ENCODE measurements at regions not wholly inside any gene's neighbourhood (a gene's known extent, or its start where the extent isn't known, plus 50 kb on each side); places are given as distances from the start of the nearest gene placed in this dataset.

GRCh38 chr3:177725165-177725564, 527.9 kb upstream of the TBL1XR1 start:
- no peak for ATAC-seq
- TF ChIP-seq TOX (CRISPR knock-in tag; IDR thresholded peaks at IDR 0.05; ENCODE audit: borderline replicate concordance) = no peak
- no peak for TF ChIP-seq CSRNP3 (CRISPR knock-in tag; IDR thresholded peaks at IDR 0.05)
- no peak for TF ChIP-seq ESRRG (CRISPR knock-in tag; IDR thresholded peaks at IDR 0.05)
- no peak for TF ChIP-seq CSDC2 (CRISPR knock-in tag; IDR thresholded peaks at IDR 0.05)
- no peak for TF ChIP-seq PATZ1 (CRISPR knock-in tag; IDR thresholded peaks at IDR 0.05; ENCODE audit: borderline replicate concordance)
- TF ChIP-seq BACH2 (CRISPR knock-in tag; IDR thresholded peaks at IDR 0.05; ENCODE audit: borderline replicate concordance) = no peak
- no peak for TF ChIP-seq ZNF70 (CRISPR knock-in tag; IDR thresholded peaks at IDR 0.05)
- no peak for TF ChIP-seq ZNF565 (CRISPR knock-in tag; conservative IDR thresholded peaks at IDR 0.05; ENCODE audit: low read depth)
- TF ChIP-seq TCF4 (CRISPR knock-in tag; IDR thresholded peaks at IDR 0.05; ENCODE audit: borderline replicate concordance) = no peak
- TF ChIP-seq ARNTL (CRISPR knock-in tag; IDR thresholded peaks at IDR 0.05; ENCODE audit: borderline replicate concordance, low read depth) = no peak
- no peak for TF ChIP-seq SNAI2 (CRISPR knock-in tag; IDR thresholded peaks at IDR 0.05)
- no peak for TF ChIP-seq GLIS3 (CRISPR knock-in tag; IDR thresholded peaks at IDR 0.05)
- TF ChIP-seq ZC3H10 (CRISPR knock-in tag; IDR thresholded peaks at IDR 0.05) = no peak
- TF ChIP-seq CREB5 (CRISPR knock-in tag; IDR thresholded peaks at IDR 0.05; ENCODE audit: low read depth) = no peak
- no peak for TF ChIP-seq RARB (CRISPR knock-in tag; IDR thresholded peaks at IDR 0.05)
- TF ChIP-seq TSHZ2 (CRISPR knock-in tag; IDR thresholded peaks at IDR 0.05) = no peak
- no peak for TF ChIP-seq ZNF8 (CRISPR knock-in tag; IDR thresholded peaks at IDR 0.05)
- TF ChIP-seq ZFP3 (CRISPR knock-in tag; IDR thresholded peaks at IDR 0.05) = no peak
- no peak for TF ChIP-seq ZFP30 (CRISPR knock-in tag; IDR thresholded peaks at IDR 0.05)

- TF ChIP-seq PPARA (CRISPR knock-in tag; IDR thresholded peaks at IDR 0.05; ENCODE audit: borderline replicate concordance) (no peak), OSR1 (CRISPR knock-in tag; IDR thresholded peaks at IDR 0.05) (no peak), ZFP3 (CRISPR knock-in tag; IDR thresholded peaks at IDR 0.05) (no peak), CSRNP3 (CRISPR knock-in tag; IDR thresholded peaks at IDR 0.05) (no peak), ZNF8 (CRISPR knock-in tag; IDR thresholded peaks at IDR 0.05) (no peak)
- no peak for ATAC-seq
Observed at GRCh38 chr3:177726807-177727206, 529.5 kb upstream of the TBL1XR1 start.

- ATAC-seq = peak; percentile 81
- TF ChIP-seq ZNF8 (CRISPR knock-in tag; IDR thresholded peaks at IDR 0.05) (no peak), ISL1 (CRISPR knock-in tag; IDR thresholded peaks at IDR 0.05) (peak; percentile 58), BACH2 (CRISPR knock-in tag; IDR thresholded peaks at IDR 0.05; ENCODE audit: borderline replicate concordance) (no peak), ZC3H10 (CRISPR knock-in tag; IDR thresholded peaks at IDR 0.05) (no peak), SNAI2 (CRISPR knock-in tag; IDR thresholded peaks at IDR 0.05) (no peak), ARNTL (CRISPR knock-in tag; IDR thresholded peaks at IDR 0.05; ENCODE audit: borderline replicate concordance, low read depth) (no peak), PPARA (CRISPR knock-in tag; IDR thresholded peaks at IDR 0.05; ENCODE audit: borderline replicate concordance) (no peak), CSDC2 (CRISPR knock-in tag; IDR thresholded peaks at IDR 0.05) (no peak), ZFP3 (CRISPR knock-in tag; IDR thresholded peaks at IDR 0.05) (peak; percentile 57; the same call in 1 of the 2 replicates), ZNF70 (CRISPR knock-in tag; IDR thresholded peaks at IDR 0.05) (no peak), GLIS3 (CRISPR knock-in tag; IDR thresholded peaks at IDR 0.05) (0 out of 2 replicates have a peak, but pooled peaks have one; percentile 48), PATZ1 (CRISPR knock-in tag; IDR thresholded peaks at IDR 0.05; ENCODE audit: borderline replicate concordance) (no peak), TOX (CRISPR knock-in tag; IDR thresholded peaks at IDR 0.05; ENCODE audit: borderline replicate concordance) (no peak), TSHZ2 (CRISPR knock-in tag; IDR thresholded peaks at IDR 0.05) (0 out of 2 replicates have a peak, but pooled peaks have one; percentile 41), ESRRG (CRISPR knock-in tag; IDR thresholded peaks at IDR 0.05) (no peak)
Observed at GRCh38 chr3:177729956-177730681, 532.8 kb upstream of the TBL1XR1 start.

All from SK-N-SH treated with all-trans-retinoic acid at 6 μM for 48 hours (cell line).